ENCODE measurements at regions not wholly inside any gene's neighbourhood (a gene's known extent, or its start where the extent isn't known, plus 50 kb on each side); places are given as distances from the start of the nearest gene placed in this dataset.

DNA sequence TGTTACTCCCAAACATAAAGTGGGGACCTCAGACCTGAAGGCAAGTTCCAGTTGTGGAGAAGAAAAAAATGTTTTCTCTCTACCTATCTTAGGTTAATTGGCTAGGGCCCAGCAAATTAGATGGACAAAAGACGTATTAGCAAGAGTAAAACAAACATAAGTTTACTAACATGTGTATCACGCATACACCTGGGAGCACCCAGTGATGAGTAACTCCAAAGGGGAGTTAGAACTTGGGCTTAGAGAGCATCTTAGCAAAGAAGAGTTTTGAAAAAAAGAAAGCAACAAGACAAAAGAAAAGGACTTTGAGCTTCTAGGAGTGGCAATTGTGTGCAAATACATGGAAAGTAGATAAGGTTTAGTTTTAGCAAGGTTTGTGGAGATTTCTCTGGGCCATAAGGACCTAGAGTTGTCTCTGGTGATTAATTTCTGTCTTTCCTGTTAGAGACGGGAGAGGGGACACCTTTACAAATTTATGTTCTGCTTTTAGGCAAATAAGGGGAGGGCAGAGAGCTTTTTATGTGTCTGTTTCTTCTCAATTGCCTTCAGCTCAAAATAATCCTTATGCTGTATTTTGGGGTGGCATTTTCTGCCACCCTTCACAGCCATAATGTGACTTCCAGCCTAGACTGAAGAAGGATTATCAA, 76.7 kb upstream of the PTGFRN start:
- TF ChIP-seq CTCF (IDR thresholded peaks at IDR 0.05) (no peak), POLR2A (IDR thresholded peaks at IDR 0.05) (no peak)
